Cardiac fibroblast (primary cell): ENCODE measurements at regions not wholly inside any gene's neighbourhood (a gene's known extent, or its start where the extent isn't known, plus 50 kb on each side); places are given as distances from the start of the nearest gene placed in this dataset.

Source experiments
- DNase-seq, 2 donors: peaks; one replicate each; pipeline versions ENCODE4 v3.0.0 to v3.0.0-alpha.2; 2010; ENCODE audit warnings: low read depth in 2 of 2
- H3K4me3 ChIP-seq, 2 donors: replicated peaks in 1 of 2; 1 replicate in 1 of 2; 2 replicates in 1 of 2; pipeline ENCODE4 v1.5.1; 2011; ENCODE audit warnings: low read depth in 2 of 2, low read length in 2 of 2, mild to moderate bottlenecking in 2 of 2, moderate library complexity in 1 of 2
- TF ChIP-seq, protein P1 (sequence below): IDR thresholded peaks from one replicate; pipeline ENCODE4 v1.5.1; 2011; ENCODE audit warnings: low read depth, mild to moderate bottlenecking, low read length, inconsistent platforms

DNA sequence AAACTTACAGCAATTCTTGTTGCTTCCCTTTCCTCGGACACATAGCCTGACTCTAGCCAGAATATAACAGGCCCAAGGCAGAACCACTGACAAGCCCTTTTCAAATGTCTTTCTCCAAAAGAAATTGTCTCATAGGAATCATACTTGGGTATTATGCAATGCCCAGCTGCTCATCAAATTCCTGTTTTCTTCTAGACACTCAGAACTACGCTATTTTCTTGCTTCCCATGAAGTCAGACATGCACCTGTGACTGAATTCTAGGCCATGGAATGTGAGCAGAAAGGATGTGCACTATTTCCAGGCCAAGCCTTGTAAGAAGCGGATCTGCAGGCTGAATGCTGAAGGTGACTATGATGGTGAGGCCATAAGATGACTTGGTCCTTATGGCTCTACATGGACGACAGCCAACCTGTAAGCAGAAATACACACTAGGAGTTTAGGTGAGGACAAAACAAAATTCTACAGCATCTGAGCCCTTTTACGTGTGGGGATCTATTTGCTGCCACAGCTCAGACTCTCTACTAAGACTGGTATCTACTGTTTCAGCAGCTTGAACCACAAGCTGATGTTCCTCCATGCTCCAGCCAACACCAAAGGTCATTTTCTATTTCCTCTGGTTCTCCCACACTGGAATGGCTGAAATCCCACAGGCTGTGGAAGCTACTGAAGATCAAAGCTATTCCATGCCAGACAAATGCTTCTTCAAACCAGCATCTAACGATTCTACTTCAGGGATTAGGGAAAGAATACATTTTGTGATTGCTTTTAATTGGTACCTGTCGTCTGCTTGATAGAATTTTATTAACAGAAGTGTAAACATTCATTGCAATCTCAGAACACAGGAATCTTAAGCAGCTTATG is 378.7 kb downstream of the RBM43 start:
- H3K4me3 ChIP-seq = no peak overlapping the region
- DNase-seq = peak; percentile 31 to 39
- TF ChIP-seq, protein P1, sequence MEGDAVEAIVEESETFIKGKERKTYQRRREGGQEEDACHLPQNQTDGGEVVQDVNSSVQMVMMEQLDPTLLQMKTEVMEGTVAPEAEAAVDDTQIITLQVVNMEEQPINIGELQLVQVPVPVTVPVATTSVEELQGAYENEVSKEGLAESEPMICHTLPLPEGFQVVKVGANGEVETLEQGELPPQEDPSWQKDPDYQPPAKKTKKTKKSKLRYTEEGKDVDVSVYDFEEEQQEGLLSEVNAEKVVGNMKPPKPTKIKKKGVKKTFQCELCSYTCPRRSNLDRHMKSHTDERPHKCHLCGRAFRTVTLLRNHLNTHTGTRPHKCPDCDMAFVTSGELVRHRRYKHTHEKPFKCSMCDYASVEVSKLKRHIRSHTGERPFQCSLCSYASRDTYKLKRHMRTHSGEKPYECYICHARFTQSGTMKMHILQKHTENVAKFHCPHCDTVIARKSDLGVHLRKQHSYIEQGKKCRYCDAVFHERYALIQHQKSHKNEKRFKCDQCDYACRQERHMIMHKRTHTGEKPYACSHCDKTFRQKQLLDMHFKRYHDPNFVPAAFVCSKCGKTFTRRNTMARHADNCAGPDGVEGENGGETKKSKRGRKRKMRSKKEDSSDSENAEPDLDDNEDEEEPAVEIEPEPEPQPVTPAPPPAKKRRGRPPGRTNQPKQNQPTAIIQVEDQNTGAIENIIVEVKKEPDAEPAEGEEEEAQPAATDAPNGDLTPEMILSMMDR = no peak

DNA sequence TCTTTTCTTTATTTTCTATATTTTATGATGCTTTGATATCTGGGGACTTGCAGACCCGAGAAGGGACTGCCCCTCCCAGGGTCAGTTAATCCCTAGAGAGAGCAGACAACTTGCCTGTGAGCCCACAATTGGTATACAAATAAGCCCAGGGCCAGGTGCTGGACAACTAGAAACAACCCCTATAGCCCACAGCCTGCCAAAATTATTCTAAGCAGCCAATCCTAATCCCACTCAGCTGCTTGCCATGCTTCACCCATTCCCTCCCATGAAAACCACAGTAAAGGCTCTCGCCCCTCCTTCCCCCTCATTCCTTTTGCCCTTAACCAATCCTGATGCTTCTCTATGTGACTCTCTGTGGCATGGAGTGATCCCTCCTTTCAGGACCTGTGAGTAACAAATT is 380.7 kb downstream of the RBM43 start:
- no peak overlapping the region for H3K4me3 ChIP-seq
- no peak for DNase-seq
- TF ChIP-seq, protein P1 = no peak

DNA sequence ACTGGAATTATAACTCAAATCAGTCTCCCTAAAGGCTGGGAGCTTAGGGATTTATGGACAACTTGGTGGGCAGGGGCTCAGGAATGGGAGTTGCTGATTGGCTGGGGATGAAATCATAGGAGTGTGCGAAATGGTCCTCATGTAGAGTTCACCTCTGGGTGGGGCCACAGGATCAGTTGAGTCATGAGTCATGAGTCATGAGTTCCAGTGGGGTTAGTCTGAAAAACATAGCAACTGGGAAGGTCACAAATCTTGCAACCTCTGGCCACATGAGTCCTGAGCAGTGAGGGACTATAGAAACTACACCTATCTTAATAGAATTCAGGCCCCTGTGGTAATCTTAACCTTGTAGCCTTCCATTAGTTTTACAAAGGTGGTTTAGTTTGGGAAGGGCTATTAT is 383.3 kb downstream of the RBM43 start:
- H3K4me3 ChIP-seq = no peak overlapping the region
- DNase-seq = peak; percentile 23 to 84
- TF ChIP-seq, protein P1 = no peak

DNA sequence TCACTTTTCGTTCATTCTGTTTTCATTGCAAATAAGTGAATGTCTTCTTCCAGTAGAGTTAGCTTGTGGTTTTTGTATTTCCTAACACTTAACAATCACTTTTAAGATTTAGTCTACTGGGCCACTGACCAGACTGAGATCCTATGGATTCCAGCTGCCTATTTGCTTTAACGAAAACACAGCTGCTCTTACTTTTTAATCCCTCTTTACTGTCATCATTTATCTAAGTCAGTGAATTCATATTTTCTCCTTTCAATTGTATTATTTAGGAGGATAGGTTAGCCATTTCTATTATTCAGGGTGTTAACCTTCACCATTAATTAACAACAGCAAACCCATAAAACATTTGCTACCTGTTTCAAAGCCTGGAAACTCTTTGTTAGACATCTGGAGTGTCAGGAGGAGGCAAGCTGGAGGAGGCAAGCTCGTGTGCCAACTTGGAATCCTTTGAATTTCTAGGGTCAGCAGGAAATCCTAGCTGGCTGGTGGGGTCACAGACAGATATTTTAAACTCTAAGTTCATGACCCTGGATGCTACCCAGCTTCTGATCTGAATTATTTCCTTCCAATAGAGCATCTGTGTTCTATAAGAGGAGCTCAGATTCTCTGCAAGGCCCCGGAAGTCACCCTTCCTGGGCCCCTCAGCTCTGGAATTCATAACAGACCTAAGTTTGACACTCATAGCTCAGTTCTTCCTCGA is 385.3 kb downstream of the RBM43 start:
- TF ChIP-seq, protein P1 = no peak
- no peak overlapping the region for H3K4me3 ChIP-seq
- DNase-seq = peak; percentile 15 to 50

DNA sequence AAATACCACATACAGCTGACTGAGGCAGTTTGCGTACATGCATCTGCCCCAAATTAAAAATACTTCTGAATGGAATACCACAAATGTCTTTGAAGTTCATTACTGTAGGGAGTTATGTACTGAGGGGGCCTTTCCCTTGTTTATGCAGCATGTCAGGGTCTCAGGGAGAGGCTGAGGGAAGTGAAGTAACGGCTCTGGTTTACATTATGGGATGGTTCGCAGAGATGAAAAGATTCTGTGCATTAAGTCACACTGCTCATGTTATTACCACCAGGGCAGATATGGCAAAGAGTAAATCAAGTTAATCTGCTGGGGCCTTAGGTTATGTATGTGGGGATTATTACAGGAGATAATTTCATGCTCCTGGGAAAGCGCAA is 385.9 kb upstream of the RND3 start:
- TF ChIP-seq, protein P1 = no peak
- no peak for DNase-seq
- no peak overlapping the region for H3K4me3 ChIP-seq

DNA sequence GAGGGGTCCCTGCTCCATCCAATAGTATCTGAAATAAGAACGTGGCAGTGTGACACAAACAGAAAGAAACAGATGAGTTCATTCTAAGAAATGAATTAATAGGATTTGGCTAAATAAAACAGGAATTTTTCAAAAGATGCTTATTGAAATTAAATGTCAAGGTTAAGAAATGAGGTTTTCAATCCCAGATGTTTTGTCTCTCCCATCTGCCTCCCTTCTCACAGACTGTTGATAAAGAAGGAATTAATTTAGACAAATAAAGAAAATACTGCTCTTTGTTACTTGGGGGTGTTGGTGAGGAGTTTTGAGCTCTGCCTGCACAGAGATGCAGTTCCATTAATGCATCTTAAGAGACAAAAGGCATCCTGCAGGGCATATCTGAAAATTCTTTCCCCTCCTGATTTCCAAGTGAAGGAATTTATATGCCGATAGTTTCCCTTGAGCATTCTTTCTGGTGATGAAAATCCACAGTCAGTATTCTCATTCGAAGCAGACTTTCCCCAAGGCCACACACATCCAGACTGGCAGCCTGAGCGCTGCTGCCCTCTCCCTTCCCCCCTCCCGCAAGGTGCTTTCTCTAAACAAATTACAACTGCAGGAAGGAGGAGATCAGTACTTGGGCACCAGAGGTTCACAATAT is 385.4 kb upstream of the RND3 start:
- DNase-seq = peak in 1 of 2 donors; percentile 43
- TF ChIP-seq, protein P1 = no peak
- no peak overlapping the region for H3K4me3 ChIP-seq
